Skeletal muscle tissue (tissue), 3 donors: ENCODE measurements at regions not wholly inside any gene's neighbourhood (a gene's known extent, or its start where the extent isn't known, plus 50 kb on each side); places are given as distances from the start of the nearest gene placed in this dataset.

Experiments
- H3K27ac ChIP-seq: one replicate; pipeline ENCODE4 v1.7.0; 2013; ENCODE audit warnings: mild to moderate bottlenecking, low read depth, low read length, inconsistent platforms
- H3K27me3 ChIP-seq, 3 donors: one replicate each; pipeline ENCODE4 v1.7.0; 2013; ENCODE audit warnings: low read length in 3 of 3; ENCODE audit not compliant: control insufficient read depth in 3 of 3, insufficient read depth in 3 of 3
- H3K36me3 ChIP-seq, 3 donors: one replicate each; pipeline ENCODE4 v1.7.0; 2013; ENCODE audit warnings: low read length in 3 of 3; ENCODE audit not compliant: control insufficient read depth in 3 of 3, insufficient read depth in 3 of 3
- H3K4me1 ChIP-seq, 3 donors: one replicate each; pipeline ENCODE4 v1.7.0; 2013; ENCODE audit warnings: low read length in 3 of 3, mild to moderate bottlenecking in 3 of 3; ENCODE audit not compliant: control insufficient read depth in 3 of 3, insufficient read depth in 3 of 3
- H3K4me3 ChIP-seq, 3 donors: one replicate each; pipeline ENCODE4 v1.7.0; 2013; ENCODE audit warnings: low read length in 3 of 3
- H3K9ac ChIP-seq, 3 donors: one replicate each; pipeline ENCODE4 v1.7.0; 2013; ENCODE audit warnings: low read length in 3 of 3, mild to moderate bottlenecking in 3 of 3, moderate library complexity in 2 of 3, low read depth in 1 of 3
- H3K9me3 ChIP-seq, 3 donors: one replicate each; pipeline ENCODE4 v1.7.0; 2013; ENCODE audit warnings: low read length in 3 of 3; ENCODE audit not compliant: control insufficient read depth in 3 of 3
- donor health status: Osteomylitis.

DNA sequence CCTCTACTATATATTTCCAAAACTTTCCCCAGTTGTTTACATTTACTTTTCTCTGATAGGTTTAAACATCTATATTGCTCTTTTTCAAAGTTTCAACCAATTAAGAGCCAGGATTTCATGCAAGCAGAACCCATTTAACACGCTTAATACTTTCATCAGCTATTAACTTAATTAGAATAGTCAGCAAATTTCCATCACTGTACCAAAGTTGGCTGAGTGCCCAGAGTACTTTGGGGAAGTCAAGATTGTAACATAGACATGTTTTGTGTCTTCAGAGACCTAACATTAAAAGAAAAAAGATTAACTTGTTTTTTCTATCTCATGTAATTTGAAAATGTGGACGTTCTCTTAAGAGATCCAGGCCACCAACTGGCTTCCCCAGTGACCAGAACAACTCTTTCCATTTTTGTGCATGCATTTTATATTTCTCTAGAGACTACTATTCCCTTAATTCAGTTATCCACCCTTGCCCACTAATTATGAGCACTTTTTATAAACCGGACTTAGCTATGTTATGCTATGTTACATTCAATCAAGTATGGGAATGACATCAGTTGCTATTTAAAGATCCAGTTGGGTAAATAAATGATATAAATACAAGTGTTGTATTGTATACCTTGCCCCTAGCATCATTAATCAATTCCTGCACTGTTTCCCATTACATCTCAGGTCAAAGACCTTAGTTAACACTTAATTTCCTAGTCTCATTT lies 478.1 kb upstream of the NMUR2 start:
- Histone ChIP-seq H3K36me3 (no peaks in the 10 kb centered on the region), H3K27ac (no peak overlapping the region)

DNA sequence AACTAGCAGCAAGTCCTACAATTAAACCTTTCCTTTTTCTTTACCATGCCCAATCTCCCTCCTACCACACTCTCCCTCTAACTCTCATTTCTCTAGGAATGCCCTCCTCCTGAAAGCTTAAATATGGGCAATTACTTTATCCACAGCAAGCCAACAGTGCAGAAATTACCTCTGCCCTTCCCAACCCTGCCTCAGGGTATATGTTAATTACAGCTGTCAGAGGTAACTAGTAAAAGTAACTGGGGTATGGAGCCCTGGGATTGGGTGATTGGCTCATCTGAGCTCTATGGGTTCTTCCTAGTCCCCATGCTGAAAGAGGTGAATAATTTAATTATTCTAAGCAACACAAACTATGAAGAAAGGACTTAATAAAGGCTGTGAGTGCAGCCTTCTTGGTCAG lies 478.9 kb upstream of the NMUR2 start:
- Histone ChIP-seq H3K27ac (no peak overlapping the region), H3K36me3 (no peaks in the 10 kb centered on the region), H3K9ac (no peak overlapping the region), H3K9me3 (peaks cover 0 to 2% (median 0%) of the 10 kb centered on the region in 3 donors), H3K4me3 (no peak overlapping the region), H3K27me3 (no peaks in the 10 kb centered on the region), H3K4me1 (no peaks in the 10 kb centered on the region)

More for the DNA sequence above, 478.1 kb upstream of the NMUR2 start:
- H3K4me1 ChIP-seq = no peaks in the 10 kb centered on the region
- no peak overlapping the region for H3K4me3 ChIP-seq
- no peaks in the 10 kb centered on the region for H3K27me3 ChIP-seq
- peaks cover 0 to 2% (median 0%) of the 10 kb centered on the region in 3 donors for H3K9me3 ChIP-seq
- H3K9ac ChIP-seq = no peak overlapping the region

- Histone ChIP-seq H3K9me3 (no peaks in the 10 kb centered on the region), H3K27me3 (no peaks in the 10 kb centered on the region), H3K4me1 (no peaks in the 10 kb centered on the region), H3K36me3 (no peaks in the 10 kb centered on the region), H3K9ac (no peak overlapping the region), H3K4me3 (no peak overlapping the region), H3K27ac (no peak overlapping the region)
Measured at GRCh38 chr5:152900332-152900731, 495.3 kb upstream of the NMUR2 start.

DNA sequence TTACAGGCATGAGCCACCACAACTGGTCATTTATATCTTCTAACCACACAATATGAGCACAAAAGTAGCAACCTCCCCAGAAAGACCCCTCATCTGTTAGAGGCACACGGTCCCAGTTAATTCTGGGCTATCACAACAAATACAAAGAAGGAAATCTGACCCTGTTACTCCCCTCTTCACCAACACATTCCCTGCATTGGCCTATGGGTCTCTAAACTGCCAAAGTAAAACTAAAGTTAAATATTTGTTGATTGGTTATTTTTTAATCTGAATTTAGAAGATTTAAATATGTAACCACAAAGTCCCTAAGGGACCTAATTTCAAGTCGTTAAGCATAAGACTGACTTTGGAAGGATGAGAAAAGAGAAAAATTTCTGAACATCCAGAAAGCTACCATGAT lies 496.7 kb upstream of the NMUR2 start:
- Histone ChIP-seq H3K27me3 (no peaks in the 10 kb centered on the region), H3K9me3 (no peaks in the 10 kb centered on the region), H3K9ac (no peak overlapping the region), H3K27ac (no peak overlapping the region), H3K36me3 (no peaks in the 10 kb centered on the region), H3K4me1 (no peaks in the 10 kb centered on the region), H3K4me3 (no peak overlapping the region)

- Histone ChIP-seq H3K9me3 (no peaks in the 10 kb centered on the region), H3K27ac (no peak overlapping the region), H3K4me1 (no peaks in the 10 kb centered on the region), H3K4me3 (no peak overlapping the region), H3K36me3 (no peaks in the 10 kb centered on the region), H3K9ac (no peak overlapping the region), H3K27me3 (no peaks in the 10 kb centered on the region)
Measured at GRCh38 chr5:152905286-152905685, 500.2 kb upstream of the NMUR2 start.

GRCh38 chr5:152907488-152908245 lies 502.6 kb upstream of the NMUR2 start:
- no peaks in the 10 kb centered on the region for H3K27me3 ChIP-seq

GRCh38 chr5:152912924-152913323 lies 507.8 kb upstream of the NMUR2 start:
- Histone ChIP-seq H3K4me1 (no peaks in the 10 kb centered on the region), H3K27me3 (no peaks in the 10 kb centered on the region), H3K9ac (no peak overlapping the region), H3K9me3 (peaks cover 0 to 3% (median 0%) of the 10 kb centered on the region in 3 donors), H3K27ac (no peak overlapping the region), H3K36me3 (no peaks in the 10 kb centered on the region), H3K4me3 (no peak overlapping the region)

More at GRCh38 chr5:152907488-152908245, 502.6 kb upstream of the NMUR2 start:
- Histone ChIP-seq H3K27ac (no peak overlapping the region), H3K4me1 (no peaks in the 10 kb centered on the region), H3K9me3 (peaks cover 0 to 3% (median 0%) of the 10 kb centered on the region in 3 donors), H3K4me3 (no peak overlapping the region), H3K9ac (no peak overlapping the region), H3K36me3 (no peaks in the 10 kb centered on the region)

GRCh38 chr5:152932621-152933020 lies 527.5 kb upstream of the NMUR2 start:
- Histone ChIP-seq H3K4me1 (no peaks in the 10 kb centered on the region), H3K27ac (no peak overlapping the region), H3K36me3 (no peaks in the 10 kb centered on the region), H3K9ac (no peak overlapping the region), H3K27me3 (no peaks in the 10 kb centered on the region), H3K4me3 (no peak overlapping the region), H3K9me3 (no peaks in the 10 kb centered on the region)

DNA sequence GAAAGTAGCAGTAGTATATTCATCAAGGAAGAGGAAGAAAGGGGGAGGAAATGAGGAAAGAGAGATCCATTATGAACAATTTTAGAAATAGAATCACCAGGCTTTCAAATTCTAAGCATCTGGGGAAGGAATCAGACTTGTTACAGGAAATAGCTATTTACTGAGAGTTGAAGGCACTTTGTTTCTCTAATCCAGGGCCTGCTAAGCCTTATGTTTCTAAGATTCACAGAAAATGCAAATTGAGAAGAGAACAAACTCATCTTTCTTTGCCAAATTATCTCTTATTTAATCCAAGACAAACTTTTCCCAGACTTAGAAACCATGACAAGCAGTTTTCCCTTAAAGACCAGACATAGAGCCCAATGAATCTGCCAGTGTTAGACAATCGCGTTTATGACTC lies 528.0 kb upstream of the NMUR2 start:
- no peaks in the 10 kb centered on the region for H3K4me1 ChIP-seq
- H3K4me3 ChIP-seq = no peak overlapping the region
- H3K9ac ChIP-seq = no peak overlapping the region
- no peak overlapping the region for H3K27ac ChIP-seq
- H3K27me3 ChIP-seq = no peaks in the 10 kb centered on the region
- H3K9me3 ChIP-seq = no peaks in the 10 kb centered on the region
- no peaks in the 10 kb centered on the region for H3K36me3 ChIP-seq

DNA sequence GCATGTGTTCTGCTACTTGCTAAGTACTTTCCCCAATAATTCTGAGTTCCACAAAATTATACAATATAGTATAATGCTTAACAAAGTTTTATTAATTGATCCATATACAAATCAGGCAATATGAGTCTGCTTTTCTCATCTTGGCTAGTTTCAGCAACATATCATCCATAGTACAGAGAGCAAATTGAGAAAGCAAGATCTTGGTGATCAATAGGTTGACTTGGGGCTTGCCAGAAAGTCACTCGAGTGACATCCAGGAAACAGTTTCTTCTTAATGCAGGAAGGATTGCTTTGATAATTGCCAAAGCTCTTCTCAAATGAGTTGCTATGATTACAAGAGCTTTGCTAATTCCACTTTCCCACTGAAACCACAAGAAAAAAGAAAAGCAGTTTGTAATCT lies 533.6 kb upstream of the NMUR2 start:
- no peak overlapping the region for H3K9ac ChIP-seq
- H3K9me3 ChIP-seq = peaks cover 0 to 4% (median 0%) of the 10 kb centered on the region in 3 donors
- H3K27me3 ChIP-seq = no peaks in the 10 kb centered on the region
- no peaks in the 10 kb centered on the region for H3K4me1 ChIP-seq
- no peak overlapping the region for H3K27ac ChIP-seq
- H3K4me3 ChIP-seq = no peak overlapping the region
- no peaks in the 10 kb centered on the region for H3K36me3 ChIP-seq
